ENCODE measurements at regions not wholly inside any gene's neighbourhood (a gene's known extent, or its start where the extent isn't known, plus 50 kb on each side); places are given as distances from the start of the nearest gene placed in this dataset.

DNA sequence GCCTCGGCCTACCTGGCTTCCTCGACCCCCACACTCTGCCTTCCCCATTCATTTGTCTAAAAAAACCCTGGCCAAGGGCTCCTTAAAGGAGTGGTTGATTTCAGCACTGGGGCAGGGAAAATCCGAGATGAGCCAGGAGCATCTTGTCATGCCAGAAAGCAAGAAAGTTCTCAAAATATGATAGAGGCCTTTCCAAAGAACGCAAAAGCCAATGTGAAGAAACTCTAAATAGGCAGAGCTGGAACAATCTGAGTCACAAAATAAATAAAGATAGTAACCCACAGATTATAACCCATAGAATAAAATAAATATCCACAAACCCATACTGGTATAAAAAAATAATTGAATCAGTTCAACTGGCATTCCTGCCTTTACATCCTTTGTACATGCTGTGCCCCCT is 192.3 kb upstream of the SALL1 start:
- DNase-seq (peak; percentile 52), ATAC-seq (ENCODE audit: low read depth) (no peak)
- Histone ChIP-seq H3K9ac (ENCODE audit: low read depth, low read length) (no peak overlapping the region), H4K8ac (ENCODE audit: low read depth in 2 of 2, low read length in 2 of 2) (no peak overlapping the region), H2AFZ (replicated peaks; ENCODE audit: low read length, poor library complexity) (peak overlapping the region; percentile 53), H2BK120ac (ENCODE audit: low read depth, low read length) (no peak overlapping the region), H3K9me1 (ENCODE audit: insufficient read depth, low read length) (no peaks in the 10 kb centered on the region), H3K18ac (ENCODE audit: low read depth, low read length) (no peak overlapping the region), H2BK15ac (ENCODE audit: low read depth, low read length) (no peak overlapping the region), H4K20me1 (ENCODE audit: insufficient read depth, low read length) (no peaks in the 10 kb centered on the region), H2BK20ac (ENCODE audit: low read depth, low read length) (no peak overlapping the region), H3K4me3 (ENCODE audit: insufficient read depth, low read depth, low read length) (no peak overlapping the region), H3K56ac (ENCODE audit: extremely low read depth, insufficient read depth, low read length) (no peak overlapping the region), H3K4me2 (ENCODE audit: low read depth, low read length) (no peak overlapping the region), H3K4me1 (ENCODE audit: control insufficient read depth, insufficient read depth, low read length) (no peaks in the 10 kb centered on the region), H3K4ac (ENCODE audit: low read depth, low read length) (no peak overlapping the region), H3K36me3 (ENCODE audit: control insufficient read depth, insufficient read depth, low read length) (no peaks in the 10 kb centered on the region), H4K5ac (ENCODE audit: low read depth, low read length) (no peak overlapping the region), H3K27ac (ENCODE audit: insufficient read depth, low read length) (no peak overlapping the region), H4K91ac (ENCODE audit: insufficient read depth, low read depth, low read length) (no peak overlapping the region), H3K79me1 (ENCODE audit: low read depth in 1 of 2, low read length in 2 of 2) (no peaks in the 10 kb centered on the region), H2AK9ac (replicated peaks; ENCODE audit: low read depth, low read length, poor library complexity) (no peak overlapping the region), H2AK5ac (ENCODE audit: low read depth, low read length) (no peak overlapping the region), H3K23ac (ENCODE audit: low read depth, low read length) (no peak overlapping the region), H2BK5ac (ENCODE audit: low read depth, low read length, poor library complexity, severe bottlenecking) (no peak overlapping the region), H3K9me3 (ENCODE audit: control insufficient read depth, insufficient read depth, low read length) (peaks cover 9% of the 10 kb centered on the region), H3K14ac (replicated peaks; ENCODE audit: low read depth, low read length) (no peak overlapping the region), H3K27me3 (ENCODE audit: control insufficient read depth, insufficient read depth, low read length) (peaks cover 2% of the 10 kb centered on the region)
- BruUV-seq (replicated peaks) = no TSS peak
- 60% methylated on average over 1 of the region's 4 CpGs; no CpG with 5 or more reads in 1 of the 2 experiments for WGBS, 2 experiments (ENCODE audit: extremely low coverage in 2 of 2, insufficient read length in 1 of 2)
- ChIA-PET POLR2A (ENCODE audit: unreplicated experiment) (no interaction called here), CTCF (no interaction called here)
- TF ChIP-seq FOS (IDR thresholded peaks at IDR 0.05; ENCODE audit: low read depth, low read length) = no peak
- no peak for TF ChIP-seq POLR2A (IDR thresholded peaks at IDR 0.05; ENCODE audit: low read depth, low read length)
- TF ChIP-seq CEBPB (IDR thresholded peaks at IDR 0.05; ENCODE audit: low read depth, low read length) = no peak
- TF ChIP-seq RCOR1 (IDR thresholded peaks at IDR 0.05; ENCODE audit: insufficient replicate concordance, low read length) = no peak
- intact Hi-C loops (cut with micrococcal nuclease) = no loop called here
- dilution Hi-C loops (cut with HindIII; ENCODE audit: low sequenced_read_pairs, unreplicated experiment) = no loop called here
- in situ Hi-C loops (cut with MboI; ENCODE audit: low sequenced_read_pairs) = no loop called here

Measured in IMR-90 (cell line).